ENCODE measurements at regions not wholly inside any gene's neighbourhood (a gene's known extent, or its start where the extent isn't known, plus 50 kb on each side); places are given as distances from the start of the nearest gene placed in this dataset.
"Not testable (repeated sequence)": the region's sequence is repeated elsewhere in the genome, so short reads cannot be mapped to it uniquely, and the experiment has no call there.

DNA sequence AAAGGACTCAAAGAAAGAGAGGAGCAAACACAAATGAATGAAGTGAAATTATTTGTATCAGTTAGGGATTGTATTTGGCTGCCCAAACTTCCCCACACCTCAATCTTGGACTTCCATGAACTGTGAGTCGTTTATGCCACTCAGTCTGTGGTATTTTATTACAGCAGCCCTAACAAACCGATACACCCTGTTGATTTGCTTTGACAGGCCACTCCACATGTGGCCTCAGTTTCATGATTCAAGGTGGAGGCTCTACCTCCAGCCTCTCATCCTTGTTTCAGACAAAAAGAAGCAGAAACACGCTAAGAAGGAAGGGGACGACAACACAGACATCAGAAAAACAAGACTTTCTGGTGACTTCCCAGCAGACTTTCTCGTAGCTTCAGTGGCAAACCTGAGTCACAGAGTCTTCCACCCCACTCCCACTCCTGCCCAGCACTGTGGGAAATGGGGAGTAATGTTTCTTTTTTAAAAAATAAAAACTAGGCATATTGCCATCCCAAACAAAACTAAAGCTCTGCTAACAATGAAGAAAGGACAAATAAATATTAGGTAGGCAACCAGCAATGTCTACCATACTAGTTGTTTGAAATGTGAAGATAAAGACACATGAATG is 52.2 kb upstream of the ABCA1 start:
- DNase-seq, result no peak

DNA sequence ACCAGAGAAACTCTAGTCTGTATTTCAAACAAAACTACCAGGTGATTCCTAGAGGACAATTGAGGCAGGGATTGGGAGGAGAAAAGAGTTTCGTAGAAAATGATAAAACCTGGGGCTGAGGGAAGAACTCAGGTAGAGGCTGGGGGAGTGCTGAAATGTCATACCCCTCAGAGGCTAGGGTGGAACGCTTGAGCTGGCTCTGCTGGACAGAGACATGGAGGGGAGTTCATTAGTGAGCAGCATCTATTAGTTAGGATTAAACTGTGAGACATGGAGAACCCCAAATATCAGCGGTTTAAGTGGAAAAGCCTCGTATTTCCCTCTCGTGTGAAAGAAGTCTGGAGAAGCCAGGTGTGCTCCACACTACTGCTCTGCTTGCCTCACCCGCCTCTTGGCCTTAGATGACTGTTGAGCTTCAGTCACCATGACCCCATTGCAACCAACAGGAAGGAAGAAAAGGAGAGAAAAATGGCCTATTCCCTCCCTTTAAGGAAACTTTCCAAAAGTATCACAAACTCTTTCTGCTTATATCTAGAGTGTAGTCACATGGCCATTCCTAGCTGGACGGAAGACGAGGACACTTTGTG is 53.7 kb upstream of the ABCA1 start:
- DNase-seq, result peak; percentile 2

GRCh38 chr9:104982543-104982942 is 54.6 kb upstream of the ABCA1 start:
- DNase-seq, result peak; percentile 11

- no peak for DNase-seq
Measured at GRCh38 chr9:104983491-104983890, 55.5 kb upstream of the ABCA1 start.

DNA sequence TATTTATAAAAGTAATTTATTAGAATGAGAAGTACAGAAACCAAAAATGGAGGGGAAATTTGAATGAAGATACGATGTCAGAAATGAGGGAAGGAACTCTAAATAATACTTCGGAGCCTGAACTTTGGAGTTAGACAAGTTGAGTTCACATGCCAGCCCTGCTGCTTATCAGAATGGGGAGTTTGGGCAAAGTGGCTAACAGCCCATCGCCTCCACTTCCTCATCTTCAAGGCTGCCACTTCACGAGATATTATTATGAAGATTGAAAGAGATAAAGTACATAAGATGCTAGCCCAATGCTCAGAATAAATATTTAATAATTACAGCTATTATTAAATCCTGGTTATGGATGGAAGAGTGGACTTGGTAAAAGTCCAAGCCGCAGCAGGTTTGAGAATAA is 56.2 kb upstream of the ABCA1 start:
- no peak for DNase-seq

- DNase-seq, result no peak
Measured at GRCh38 chr9:104984542-104984941, 56.6 kb upstream of the ABCA1 start.

DNA sequence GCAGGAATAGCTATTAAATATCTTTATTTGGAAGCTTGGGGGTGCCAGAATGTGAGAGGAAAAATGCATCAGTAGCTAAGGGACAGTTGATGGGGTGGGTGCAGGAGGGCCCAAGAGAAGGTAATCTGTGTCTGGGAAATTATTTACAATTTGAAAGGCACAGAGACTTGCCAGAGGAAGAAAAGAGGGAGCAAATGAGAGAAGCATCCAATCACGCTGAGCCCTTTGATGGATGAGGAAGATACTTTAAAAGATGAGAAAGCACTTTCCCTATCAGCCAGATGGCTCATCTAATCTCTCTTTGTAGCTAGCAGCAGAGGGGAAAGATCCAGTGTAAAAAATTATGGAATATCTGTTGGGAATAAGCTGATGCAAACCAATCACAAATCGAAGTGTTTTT is 57.0 kb upstream of the ABCA1 start:
- DNase-seq, result no peak

DNA sequence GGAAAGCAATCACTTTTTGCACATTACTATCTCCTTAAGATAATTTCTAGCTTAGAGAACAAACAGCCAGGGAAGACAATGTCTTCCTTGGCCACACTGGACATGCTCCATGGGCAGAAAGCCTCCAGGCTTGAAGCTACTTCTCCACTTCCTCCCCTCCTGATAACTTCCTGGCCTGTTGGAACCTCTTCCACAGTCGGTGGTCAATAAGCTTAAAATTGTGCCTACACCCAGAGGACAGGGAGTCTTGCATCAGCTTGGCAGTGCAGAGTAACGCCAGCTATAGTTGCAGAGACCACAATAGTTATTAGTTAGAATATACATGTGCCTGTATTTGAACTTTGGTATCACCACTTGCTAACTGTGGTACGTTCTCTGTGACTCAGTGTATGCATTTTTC is 58.1 kb upstream of the ABCA1 start:
- DNase-seq, result no peak

- no peak for DNase-seq
Measured at GRCh38 chr9:104987743-104988142, 59.8 kb upstream of the ABCA1 start.

GRCh38 chr9:104988539-104988938 is 60.6 kb upstream of the ABCA1 start:
- DNase-seq, result no peak

- DNase-seq, result peak; percentile 23
Measured at GRCh38 chr9:104991144-104991953, 63.4 kb upstream of the ABCA1 start.

DNA sequence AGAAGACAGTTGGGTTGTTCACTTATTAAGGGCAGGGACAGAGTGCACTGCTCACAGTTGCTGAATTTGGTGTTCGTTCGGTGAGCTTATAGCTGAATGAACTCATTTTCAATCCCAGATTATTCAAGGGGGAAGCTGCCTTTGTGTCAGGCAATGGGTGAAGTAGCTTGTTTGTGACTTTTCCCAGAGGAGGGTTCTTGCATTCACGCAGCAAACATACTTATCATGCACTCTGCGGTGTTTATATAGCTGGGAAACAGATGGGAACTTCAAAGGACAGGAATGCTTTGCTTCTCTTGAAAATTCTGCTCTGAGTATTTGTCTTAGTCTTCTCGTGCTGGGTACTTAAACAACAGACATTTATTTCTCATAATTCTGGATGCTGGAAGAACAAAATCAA is 64.7 kb upstream of the ABCA1 start:
- DNase-seq, result no peak

DNA sequence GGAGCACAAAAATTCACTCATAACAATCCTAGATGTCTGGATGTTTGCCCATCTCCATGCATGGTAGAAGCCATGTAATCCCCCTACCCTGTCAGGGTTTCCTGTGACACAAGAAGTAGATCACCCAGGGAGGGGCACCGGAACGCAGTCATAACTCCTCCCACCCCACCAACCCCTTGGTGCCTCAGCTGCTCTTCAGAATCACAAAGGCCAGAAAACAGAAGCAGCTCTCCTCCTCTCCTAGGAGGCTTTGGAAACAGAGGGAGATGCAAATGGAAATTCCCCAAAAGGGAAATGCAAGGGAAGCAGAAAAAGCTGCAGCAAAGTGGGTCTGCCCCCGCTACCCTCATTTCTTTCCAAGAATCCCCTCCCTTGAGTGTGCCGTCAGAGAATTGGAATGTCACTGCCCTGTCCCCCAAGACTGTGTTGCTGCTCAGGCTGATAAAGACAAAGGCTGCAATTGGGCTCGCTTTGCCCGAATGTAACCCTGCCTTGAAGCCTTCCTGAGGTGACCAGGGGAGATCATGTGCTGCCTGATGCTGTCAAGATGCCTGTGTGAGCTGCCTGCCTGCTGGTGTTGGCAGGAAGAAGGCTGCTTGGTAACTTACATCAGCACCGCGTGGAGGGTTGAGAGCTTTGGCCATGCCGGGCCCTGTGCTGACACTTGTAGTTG is 65.5 kb upstream of the ABCA1 start:
- DNase-seq, result no peak

- DNase-seq, result no peak
Measured at GRCh38 chr9:104997536-104997935, 69.6 kb upstream of the ABCA1 start.

DNA sequence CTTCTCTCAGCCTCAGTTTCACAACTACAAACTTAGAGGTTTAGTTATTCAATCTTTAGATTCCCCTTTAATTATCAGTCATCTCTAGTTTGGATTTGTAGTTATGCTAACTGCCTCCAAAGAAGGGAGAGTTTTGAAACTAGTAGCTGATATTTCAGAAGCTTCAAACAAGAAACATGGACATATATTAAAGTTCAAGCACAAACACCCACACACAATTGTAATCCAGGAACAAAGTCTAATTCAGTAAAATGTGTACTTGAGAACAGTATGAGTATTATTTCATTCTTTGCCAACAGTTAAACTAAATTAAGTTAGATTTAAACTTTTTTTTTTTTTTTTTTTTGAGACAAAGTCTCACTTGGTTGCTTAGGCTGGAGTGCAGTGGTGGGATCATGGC is 71.2 kb upstream of the ABCA1 start:
- DNase-seq, result no peak

- DNase-seq, result not testable (repeated sequence)
Measured at GRCh38 chr9:105000529-105000928, 72.6 kb upstream of the ABCA1 start.

- DNase-seq, result no peak
Measured at GRCh38 chr9:105004466-105005090, 76.6 kb upstream of the ABCA1 start.

GRCh38 chr9:105005186-105005585 is 77.2 kb upstream of the ABCA1 start:
- DNase-seq, result no peak

DNA sequence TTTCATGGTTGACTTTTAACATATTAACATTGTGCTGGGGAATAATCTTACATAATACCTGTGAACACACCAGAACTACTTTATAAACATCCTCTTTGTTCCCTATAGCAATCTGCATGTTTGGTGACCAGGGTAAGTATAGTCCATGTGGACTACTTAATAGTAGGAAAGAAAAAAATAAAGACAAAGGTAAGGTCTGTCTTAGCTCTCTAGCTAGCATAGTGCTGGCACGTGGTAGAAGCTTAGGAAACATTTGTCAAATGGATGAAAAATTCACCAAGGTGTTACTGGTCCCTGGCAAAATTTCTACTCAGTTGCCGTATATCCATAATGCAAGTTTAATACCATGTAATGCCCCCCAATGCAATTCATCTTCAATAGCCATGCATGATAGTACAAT is 78.6 kb upstream of the ABCA1 start:
- no peak for DNase-seq

- no peak for DNase-seq
Measured at GRCh38 chr9:105007143-105007542, 79.2 kb upstream of the ABCA1 start.

DNA sequence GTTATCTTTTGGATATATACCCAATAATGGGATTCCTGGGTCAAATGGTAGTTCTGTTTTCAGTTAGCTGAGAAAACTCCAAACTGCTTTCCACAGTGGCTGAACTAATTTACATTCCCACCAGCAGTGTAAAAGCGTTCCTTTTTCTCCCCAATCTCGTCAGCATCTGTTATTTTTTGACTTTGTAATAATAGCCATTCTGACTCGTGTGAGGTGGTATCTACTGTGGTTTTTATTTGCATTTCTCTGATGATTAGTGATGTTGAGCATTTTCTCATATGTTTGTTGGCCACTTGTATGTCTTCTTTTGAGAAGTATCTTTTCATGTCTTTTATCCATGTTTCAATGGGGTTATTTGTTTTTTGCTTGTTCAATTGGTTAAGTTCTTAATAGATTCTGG is 82.1 kb upstream of the ABCA1 start:
- DNase-seq, result not testable (repeated sequence)

- DNase-seq, result no peak
Measured at GRCh38 chr9:105021917-105022316, 94.0 kb upstream of the ABCA1 start.

DNA sequence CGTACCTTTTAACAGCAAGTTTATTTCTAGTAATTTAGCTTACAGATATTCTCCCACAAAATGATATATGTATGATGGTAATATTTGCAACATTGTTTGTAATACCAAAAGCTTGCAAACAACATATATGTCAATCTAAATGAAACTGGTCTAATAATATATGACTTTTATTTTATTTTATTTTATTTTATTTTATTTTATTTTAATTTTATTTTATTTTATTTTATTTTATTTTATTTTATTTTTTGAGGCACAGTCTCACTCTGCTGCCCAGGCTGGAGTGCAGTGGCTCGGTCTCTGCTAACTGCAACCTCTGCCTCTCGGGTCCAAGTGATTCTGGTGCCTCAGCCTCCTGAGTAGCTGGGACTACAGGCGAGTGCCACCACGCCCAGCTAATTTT is 94.6 kb upstream of the ABCA1 start:
- DNase-seq, result not testable (repeated sequence)
